GM23248 (cell line): ENCODE measurements at regions not wholly inside any gene's neighbourhood (a gene's known extent, or its start where the extent isn't known, plus 50 kb on each side); places are given as distances from the start of the nearest gene placed in this dataset.
A peak's percentile ranks its signal among the peaks of the same experiment; 100 is the strongest.

Source experiments
- DNase-seq: peaks from one replicate; pipeline ENCODE4 v3.0.0-alpha.2; 2015
- H2AFZ ChIP-seq: fragments of 200-600 bp; sonication (generic); 2 replicates; pipeline ENCODE4 v1.6.1; 2016; ENCODE audit warnings: antibody characterized with exemption
- H3F3A ChIP-seq: fragments of 200-600 bp; sonication (generic); 2 replicates; pipeline ENCODE4 v1.6.1; 2016; ENCODE audit warnings: mild to moderate bottlenecking, antibody characterized with exemption, mixed run types; ENCODE audit not compliant: insufficient read depth
- H3K27ac ChIP-seq: fragments of 200-600 bp; sonication (generic); 2 replicates; pipeline ENCODE4 v1.5.1; 2016; ENCODE audit warnings: mild to moderate bottlenecking
- H3K27me3 ChIP-seq: fragments of 200-600 bp; sonication (generic); replicated peaks from 2 replicates; pipeline ENCODE4 v1.6.1; 2016; ENCODE audit warnings: mild to moderate bottlenecking; ENCODE audit not compliant: insufficient read depth
- H3K36me3 ChIP-seq: fragments of 200-600 bp; sonication (generic); 2 replicates; pipeline ENCODE4 v1.6.1; 2016; ENCODE audit warnings: low read depth, mild to moderate bottlenecking
- H3K4me1 ChIP-seq: fragments of 200-600 bp; sonication (generic); 2 replicates; pipeline ENCODE4 v1.6.1; 2016; ENCODE audit warnings: mild to moderate bottlenecking; ENCODE audit not compliant: insufficient read depth
- H3K4me2 ChIP-seq: fragments of 200-600 bp; sonication (generic); one replicate; pipeline ENCODE4 v1.6.1; 2016; ENCODE audit warnings: mild to moderate bottlenecking; ENCODE audit not compliant: unreplicated experiment
- H3K4me3 ChIP-seq: fragments of 200-600 bp; sonication (generic); 2 replicates; pipeline ENCODE4 v1.5.1; 2016; ENCODE audit warnings: mild to moderate bottlenecking
- H3K79me2 ChIP-seq: fragments of 200-600 bp; sonication (generic); 2 replicates; pipeline ENCODE4 v1.6.1; 2016; ENCODE audit warnings: mild to moderate bottlenecking; ENCODE audit not compliant: insufficient read depth
- H3K9ac ChIP-seq: fragments of 200-600 bp; sonication (generic); 2 replicates; pipeline ENCODE4 v1.6.1; 2016; ENCODE audit warnings: mild to moderate bottlenecking
- H3K9me2 ChIP-seq: fragments of 200-600 bp; sonication (generic); 2 replicates; pipeline ENCODE4 v1.6.1; 2016; ENCODE audit warnings: mixed run types, mild to moderate bottlenecking, moderate library complexity; ENCODE audit not compliant: insufficient read depth
- H3K9me3 ChIP-seq: fragments of 200-600 bp; sonication (generic); one replicate; pipeline ENCODE4 v1.6.1; 2017; ENCODE audit warnings: low read depth
- H4K20me1 ChIP-seq: fragments of 200-600 bp; sonication (generic); 2 replicates; pipeline ENCODE4 v1.6.0; 2016; ENCODE audit not compliant: insufficient read depth
- EZH2 ChIP-seq: fragments of 200-600 bp; sonication (generic); IDR thresholded peaks from 2 replicates; pipeline ENCODE4 v1.6.1; 2018; ENCODE audit warnings: antibody characterized with exemption, mild to moderate bottlenecking; ENCODE audit not compliant: insufficient read depth, poor library complexity, severe bottlenecking
- EZH2phosphoT487 ChIP-seq: fragments of 200-600 bp; sonication (generic); IDR thresholded peaks from 2 replicates; pipeline ENCODE4 v1.6.1; 2018; ENCODE audit warnings: antibody characterized with exemption, moderate library complexity, mild to moderate bottlenecking, low read depth; ENCODE audit not compliant: insufficient read depth
- WGBS, 2 experiments: methylation state at CpG; one replicate each; pipeline ENCODE4 v1.1.6; 2015 to 2017; ENCODE audit warnings: low lambda C conversion rate in 2 of 2, low coverage in 1 of 2; ENCODE audit errors: missing lambda C conversion rate in 2 of 2; 5-methylcytosine and 5-hydroxymethylcytosine counted together
- in situ Hi-C: fragments of 300-500 bp; cut with MboI; formaldehyde crosslinking; loops from 2 replicates; pipeline ENCODE4 v1.15.0; 2020

GRCh38 chr12:67833602-67834001, 155.6 kb upstream of the IFNG-AS1 start:
- Histone ChIP-seq H4K20me1 (no peaks in the 10 kb centered on the region), H3K4me3 (no peak overlapping the region), H3K4me1 (peaks cover 2% of the 10 kb centered on the region; the same call in 1 of the 2 replicates), H3K36me3 (no peaks in the 10 kb centered on the region), H3K27ac (no peak overlapping the region), H3F3A (peaks cover 4% of the 10 kb centered on the region), H3K9me3 (no peaks in the 10 kb centered on the region), H3K79me2 (no peaks in the 10 kb centered on the region), H3K9ac (no peak overlapping the region), H3K27me3 (no peaks in the 10 kb centered on the region), H3K4me2 (no peak overlapping the region), H3K9me2 (no peaks in the 10 kb centered on the region), H2AFZ (no peak overlapping the region)
- 83 to 86% methylated on average over 5 of the region's 5 CpGs for WGBS, 2 experiments
- no peak for DNase-seq
- in situ Hi-C loops = no loop called here
- TF ChIP-seq EZH2phosphoT487 = no peak
- TF ChIP-seq EZH2 = no peak

- Histone ChIP-seq H3K36me3 (no peaks in the 10 kb centered on the region), H3K4me2 (no peak overlapping the region), H3K27me3 (no peaks in the 10 kb centered on the region), H3F3A (no peaks in the 10 kb centered on the region), H3K9ac (no peak overlapping the region), H3K9me3 (no peaks in the 10 kb centered on the region), H4K20me1 (no peaks in the 10 kb centered on the region), H3K79me2 (no peaks in the 10 kb centered on the region), H3K4me3 (no peak overlapping the region), H2AFZ (no peak overlapping the region), H3K9me2 (no peaks in the 10 kb centered on the region), H3K27ac (no peak overlapping the region), H3K4me1 (no peaks in the 10 kb centered on the region)
- no peak for DNase-seq
- TF ChIP-seq EZH2 (no peak), EZH2phosphoT487 (no peak)
- 52 to 53% methylated on average over 1 of the region's 1 CpG for WGBS, 2 experiments
- in situ Hi-C loops = no loop called here
Measured at GRCh38 chr12:67837876-67838275, 151.4 kb upstream of the IFNG-AS1 start.

- Histone ChIP-seq H3K4me3 (no peak overlapping the region), H3F3A (no peaks in the 10 kb centered on the region), H3K4me2 (no peak overlapping the region), H3K9me3 (no peaks in the 10 kb centered on the region), H3K36me3 (no peaks in the 10 kb centered on the region), H3K27me3 (no peaks in the 10 kb centered on the region), H3K9ac (no peak overlapping the region), H3K79me2 (no peaks in the 10 kb centered on the region), H3K4me1 (no peaks in the 10 kb centered on the region), H3K27ac (no peak overlapping the region), H4K20me1 (no peaks in the 10 kb centered on the region), H2AFZ (no peak overlapping the region), H3K9me2 (no peaks in the 10 kb centered on the region)
- DNase-seq = no peak
- in situ Hi-C loops = no loop called here
- no peak for TF ChIP-seq EZH2phosphoT487
- no peak for TF ChIP-seq EZH2
- 49 to 53% methylated on average over 2 of the region's 2 CpGs for WGBS, 2 experiments
Measured at GRCh38 chr12:67842124-67842523, 147.1 kb upstream of the IFNG-AS1 start.

- Histone ChIP-seq H3K9me3 (no peaks in the 10 kb centered on the region), H3K4me3 (no peak overlapping the region), H3F3A (no peaks in the 10 kb centered on the region), H2AFZ (no peak overlapping the region), H3K27me3 (no peaks in the 10 kb centered on the region), H3K79me2 (no peaks in the 10 kb centered on the region), H3K9me2 (no peaks in the 10 kb centered on the region), H3K4me2 (no peak overlapping the region), H3K36me3 (no peaks in the 10 kb centered on the region), H3K4me1 (no peaks in the 10 kb centered on the region), H3K9ac (no peak overlapping the region), H3K27ac (no peak overlapping the region), H4K20me1 (no peaks in the 10 kb centered on the region)
- TF ChIP-seq EZH2phosphoT487 = no peak
- TF ChIP-seq EZH2 = no peak
- in situ Hi-C loops = no loop called here
- 54 to 56% methylated on average over 3 of the region's 3 CpGs for WGBS, 2 experiments
- DNase-seq = no peak
Measured at GRCh38 chr12:67843257-67843656, 146.0 kb upstream of the IFNG-AS1 start.

- H3K9me2 ChIP-seq = no peaks in the 10 kb centered on the region
- no peak overlapping the region for H3K27ac ChIP-seq
- peak overlapping the region; percentile 40 for H3K4me3 ChIP-seq
- H3K4me1 ChIP-seq = peaks cover 23% of the 10 kb centered on the region
- 52 to 54% methylated on average over 2 of the region's 2 CpGs for WGBS, 2 experiments
- in situ Hi-C loops = no loop called here
- no peak overlapping the region for H2AFZ ChIP-seq
- H4K20me1 ChIP-seq = no peaks in the 10 kb centered on the region
- no peaks in the 10 kb centered on the region for H3K9me3 ChIP-seq
- peaks cover 19% of the 10 kb centered on the region for H3F3A ChIP-seq
- no peaks in the 10 kb centered on the region for H3K27me3 ChIP-seq
- no peak for TF ChIP-seq EZH2
- TF ChIP-seq EZH2phosphoT487 = no peak
- DNase-seq = peak; percentile 0
- H3K79me2 ChIP-seq = no peaks in the 10 kb centered on the region
- no peaks in the 10 kb centered on the region for H3K36me3 ChIP-seq
- H3K4me2 ChIP-seq = peak overlapping the region; percentile 59
- H3K9ac ChIP-seq = 0 out of 2 replicates have a peak overlapping the region, but pooled peaks have one; percentile 12
Measured at GRCh38 chr12:67852701-67853100, 136.5 kb upstream of the IFNG-AS1 start.
